Neural cell (in vitro differentiated cells): ENCODE measurements at regions not wholly inside any gene's neighbourhood (a gene's known extent, or its start where the extent isn't known, plus 50 kb on each side); places are given as distances from the start of the nearest gene placed in this dataset.

Source experiments
- H2AFZ ChIP-seq: fragments of 200-600, 300-800 bp; sonication (generic), shearing (Covaris generic); 2 replicates; pipeline ENCODE4 v1.6.0; 2014; ENCODE audit warnings: low read depth, mild to moderate bottlenecking, antibody characterized with exemption, low read length, moderate library complexity
- H3F3A ChIP-seq: fragments of 200-600 bp; shearing (Covaris generic); 2 replicates; pipeline ENCODE4 v1.6.1; 2016; ENCODE audit warnings: mild to moderate bottlenecking, moderate library complexity, mixed read lengths, antibody characterized with exemption, low read length; ENCODE audit not compliant: insufficient read depth, poor library complexity, severe bottlenecking
- H3K27ac ChIP-seq: fragments of 200-600, 300-800 bp; sonication (generic), shearing (Covaris generic); 2 replicates; pipeline ENCODE4 v1.5.1; 2014; ENCODE audit warnings: mild to moderate bottlenecking, low read length, moderate library complexity
- H3K27me3 ChIP-seq: fragments of 300-800, 200-600 bp; sonication (generic), shearing (Covaris generic); 2 replicates; pipeline ENCODE4 v1.6.0; 2014; ENCODE audit warnings: mild to moderate bottlenecking, low read depth, low read length, moderate library complexity; ENCODE audit not compliant: insufficient read depth
- H3K36me3 ChIP-seq: fragments of 300-800, 200-600 bp; sonication (generic), shearing (Covaris generic); 2 replicates; pipeline ENCODE4 v1.5.1; 2014; ENCODE audit warnings: mild to moderate bottlenecking, antibody characterized with exemption, low read length, moderate library complexity; ENCODE audit not compliant: insufficient read depth
- H3K4me2 ChIP-seq: fragments of 300-800, 200-600 bp; sonication (generic), shearing (Covaris generic); 2 replicates; pipeline ENCODE4 v1.6.0; 2014; ENCODE audit warnings: mild to moderate bottlenecking, low read length
- H3K4me3 ChIP-seq: fragments of 300-800, 200-600 bp; sonication (generic), shearing (Covaris generic); 2 replicates; pipeline ENCODE4 v1.5.1; 2014; ENCODE audit warnings: mild to moderate bottlenecking, low read length, moderate library complexity
- H3K79me2 ChIP-seq: fragments of 200-600 bp; shearing (Covaris generic); replicated peaks from 2 replicates; pipeline ENCODE4 v1.6.0; 2014; ENCODE audit warnings: mild to moderate bottlenecking, low read length, moderate library complexity; ENCODE audit not compliant: insufficient read depth
- H3K9ac ChIP-seq: fragments of 300-800, 200-600 bp; sonication (generic), shearing (Covaris generic); 2 replicates; pipeline ENCODE4 v1.6.1; 2016; ENCODE audit warnings: mild to moderate bottlenecking, low read length, mixed read lengths
- H3K9me2 ChIP-seq: fragments of 200-600 bp; shearing (Covaris generic); 2 replicates; pipeline ENCODE4 v1.6.1; 2016; ENCODE audit warnings: mild to moderate bottlenecking, low read length, mixed read lengths; ENCODE audit not compliant: insufficient read depth
- H3K9me3 ChIP-seq: fragments of 200-600, 300-800 bp; sonication (generic), shearing (Covaris generic); 2 replicates; pipeline ENCODE4 v1.6.1; 2016; ENCODE audit warnings: mild to moderate bottlenecking, mixed run types, low read length, moderate library complexity, mixed read lengths
- H4K20me1 ChIP-seq: fragments of 200-600 bp; shearing (Covaris generic); 2 replicates; pipeline ENCODE4 v1.6.1; 2016; ENCODE audit warnings: mild to moderate bottlenecking, mixed run types; ENCODE audit not compliant: insufficient read depth
- CTCF ChIP-seq: fragments of 450-650 bp; IDR thresholded peaks from 2 replicates; pipeline ENCODE4 v1.5.1; 2014; ENCODE audit warnings: antibody characterized with exemption, mild to moderate bottlenecking, moderate library complexity; ENCODE audit not compliant: poor library complexity, severe bottlenecking
- EP300 ChIP-seq: fragments of 450-650 bp; conservative IDR thresholded peaks from 2 replicates; pipeline ENCODE4 v1.6.1; 2014; ENCODE audit warnings: antibody characterized with exemption, mild to moderate bottlenecking, moderate library complexity; ENCODE audit not compliant: poor library complexity, severe bottlenecking
- EZH2 ChIP-seq: fragments of 200-600, 300-800 bp; shearing (Covaris generic), sonication (generic); IDR thresholded peaks from 2 replicates; pipeline ENCODE4 v1.6.1; 2014; ENCODE audit warnings: antibody characterized with exemption, low read length, borderline replicate concordance, mild to moderate bottlenecking; ENCODE audit not compliant: insufficient read depth, poor library complexity, severe bottlenecking
- MXI1 ChIP-seq: fragments of 450-650 bp; conservative IDR thresholded peaks from 2 replicates; pipeline ENCODE4 v1.6.1; 2014; ENCODE audit warnings: antibody characterized with exemption, mild to moderate bottlenecking; ENCODE audit not compliant: poor library complexity, severe bottlenecking
- POLR2AphosphoS5 ChIP-seq: IDR thresholded peaks from 2 replicates; pipeline ENCODE4 v1.6.1; 2012
- RAD21 ChIP-seq: fragments of 450-650 bp; conservative IDR thresholded peaks from 2 replicates; pipeline ENCODE4 v1.6.1; 2014; ENCODE audit warnings: antibody characterized with exemption, mild to moderate bottlenecking, moderate library complexity
- REST ChIP-seq: IDR thresholded peaks from 2 replicates; pipeline ENCODE4 v1.6.1; 2012; ENCODE audit warnings: borderline replicate concordance
- SMC3 ChIP-seq: fragments of 450-650 bp; conservative IDR thresholded peaks from 2 replicates; pipeline ENCODE4 v1.6.1; 2014; ENCODE audit warnings: antibody characterized with exemption, mild to moderate bottlenecking, moderate library complexity; ENCODE audit not compliant: poor library complexity
- TAF1 ChIP-seq: IDR thresholded peaks from 2 replicates; pipeline ENCODE4 v1.6.1; 2012; ENCODE audit warnings: low read depth

GRCh38 chr7:84507529-84507928 lies 312.9 kb upstream of the SEMA3A start:
- no peak for TF ChIP-seq EP300
- no peak for TF ChIP-seq RAD21
- no peak for TF ChIP-seq REST
- no peak for TF ChIP-seq CTCF
- no peak for TF ChIP-seq TAF1
- TF ChIP-seq MXI1: no peak
- TF ChIP-seq POLR2AphosphoS5: no peak
- no peak for TF ChIP-seq EZH2
- no peak for TF ChIP-seq SMC3
- no peak overlapping the region for H3K9ac ChIP-seq
- no peak overlapping the region for H3K27ac ChIP-seq
- no peak overlapping the region for H3K4me3 ChIP-seq
- no peaks in the 10 kb centered on the region for H3K79me2 ChIP-seq
- no peaks in the 10 kb centered on the region for H3K36me3 ChIP-seq
- H3K9me3 ChIP-seq: no peaks in the 10 kb centered on the region
- no peaks in the 10 kb centered on the region for H3K27me3 ChIP-seq
- no peak overlapping the region for H3K4me2 ChIP-seq
- no peaks in the 10 kb centered on the region for H3F3A ChIP-seq
- H2AFZ ChIP-seq: no peak overlapping the region
- H4K20me1 ChIP-seq: no peaks in the 10 kb centered on the region
- no peaks in the 10 kb centered on the region for H3K9me2 ChIP-seq

GRCh38 chr7:84506151-84506550 lies 311.6 kb upstream of the SEMA3A start:
- Histone ChIP-seq H3K27me3 (no peaks in the 10 kb centered on the region), H4K20me1 (no peaks in the 10 kb centered on the region), H3K27ac (no peak overlapping the region), H2AFZ (no peak overlapping the region), H3K9me2 (no peaks in the 10 kb centered on the region), H3K9me3 (no peaks in the 10 kb centered on the region), H3K79me2 (no peaks in the 10 kb centered on the region), H3F3A (no peaks in the 10 kb centered on the region), H3K36me3 (no peaks in the 10 kb centered on the region), H3K9ac (no peak overlapping the region), H3K4me3 (no peak overlapping the region), H3K4me2 (no peak overlapping the region)
- TF ChIP-seq REST: no peak
- no peak for TF ChIP-seq EZH2
- TF ChIP-seq RAD21: no peak
- no peak for TF ChIP-seq EP300
- no peak for TF ChIP-seq TAF1
- no peak for TF ChIP-seq MXI1
- TF ChIP-seq CTCF: no peak
- TF ChIP-seq POLR2AphosphoS5: no peak
